Mammary epithelial cell (primary cell): ENCODE measurements at regions not wholly inside any gene's neighbourhood (a gene's known extent, or its start where the extent isn't known, plus 50 kb on each side); places are given as distances from the start of the nearest gene placed in this dataset.

Source experiments
- CTCF ChIP-seq, 2 donors: IDR thresholded peaks in 1 of 2; conservative IDR thresholded peaks in 1 of 2; 2 replicates each; pipeline ENCODE4 v1.5.1; 2011 to 2012; ENCODE audit warnings: inconsistent platforms in 2 of 2, low read length in 2 of 2, mild to moderate bottlenecking in 2 of 2, control low read depth in 1 of 2, low read depth in 1 of 2; ENCODE audit not compliant: insufficient read depth in 1 of 2; ENCODE audit errors: extremely low read depth in 1 of 2
- EZH2 ChIP-seq: IDR thresholded peaks from 2 replicates; pipeline ENCODE4 v1.6.1; 2012; ENCODE audit warnings: low read length, inconsistent platforms, borderline replicate concordance

- no peak for TF ChIP-seq CTCF (conservative IDR thresholded peaks at IDR 0.05 in 1 of 2, IDR thresholded peaks at IDR 0.05 in 1 of 2; ENCODE audit: extremely low read depth in 1 of 2, insufficient read depth in 1 of 2, low read depth in 1 of 2, low read length in 2 of 2)
- no peak for TF ChIP-seq EZH2
Observed at GRCh38 chr18:1466035-1466434, 561.4 kb downstream of the ADCYAP1 start.
